ENCODE measurements at regions not wholly inside any gene's neighbourhood (a gene's known extent, or its start where the extent isn't known, plus 50 kb on each side); places are given as distances from the start of the nearest gene placed in this dataset.
"Not testable (repeated sequence)": the region's sequence is repeated elsewhere in the genome, so short reads cannot be mapped to it uniquely, and the experiment has no call there.

GRCh38 chr2:242071936-242072335 is 202.4 kb downstream of the RTP5 start:
- H3K9me2 ChIP-seq (ENCODE audit: insufficient read depth); intact Hi-C loops (cut with micrococcal nuclease); H3K79me2 ChIP-seq (ENCODE audit: insufficient read depth, low read length); H3K9ac ChIP-seq (ENCODE audit: low read length); H3K9me3 ChIP-seq (ENCODE audit: control insufficient read depth in 1 of 2, insufficient read depth in 1 of 2, low read depth in 1 of 2, low read length in 2 of 2); RAD21 ChIA-PET (ENCODE audit: low non-redundant PET in 1 of 2, low total read pairs in 2 of 2, uncharacterized antibody in 2 of 2, unreplicated experiment in 2 of 2); H2AFZ ChIP-seq (ENCODE audit: low read depth, low read length, poor library complexity, severe bottlenecking); H3K4me3 ChIP-seq (replicated peaks in 1 of 2; ENCODE audit: low read depth in 1 of 2, low read length in 2 of 2); BruUV-seq (replicated peaks); ATAC-seq; CTCF ChIA-PET; H4K20me1 ChIP-seq (ENCODE audit: insufficient read depth); H3K4me2 ChIP-seq (ENCODE audit: low read length); DNase-seq (ENCODE audit: low read depth, low spot score); H3K27me3 ChIP-seq (ENCODE audit: insufficient read depth, low read length); POLR2A ChIA-PET; H3K36me3 ChIP-seq (ENCODE audit: control insufficient read depth in 1 of 2, insufficient read depth in 2 of 2, low read length in 2 of 2); H3K27ac ChIP-seq (ENCODE audit: low read depth, low read length): not testable (repeated sequence)
- peaks cover 0 to 13% of the 10 kb centered on the region in 2 experiments; a peak in 3 of 4 replicates for H3K4me1 ChIP-seq (ENCODE audit: control insufficient read depth in 1 of 2, insufficient read depth in 2 of 2, low read length in 2 of 2)

- 0 out of 2 replicates have a peak, but pooled peaks have one; percentile 23 for ATAC-seq
- TF ChIP-seq CEBPB (IDR thresholded peaks at IDR 0.05; ENCODE audit: low read depth) (peak; percentile 90), ZNF274 (IDR thresholded peaks at IDR 0.05; ENCODE audit: low read depth, low read length) (no peak), ZFX (IDR thresholded peaks at IDR 0.05) (no peak), EGR1 (IDR thresholded peaks at IDR 0.05; ENCODE audit: low read depth) (no peak), SRF (IDR thresholded peaks at IDR 0.05; ENCODE audit: low read depth) (no peak), YY1 (IDR thresholded peaks at IDR 0.05; ENCODE audit: extremely low read depth, insufficient replicate concordance, low read depth, low read length) (no peak), SIN3A (IDR thresholded peaks at IDR 0.05; ENCODE audit: low read depth) (no peak), CBX3 (IDR thresholded peaks at IDR 0.05; ENCODE audit: low read depth) (no peak), REST (IDR thresholded peaks at IDR 0.05; ENCODE audit: low read depth) (no peak), SP1 (IDR thresholded peaks at IDR 0.05; ENCODE audit: low read depth) (0 out of 2 replicates have a peak, but pooled peaks have one; percentile 33), POLR2A (IDR thresholded peaks at IDR 0.05; ENCODE audit: borderline replicate concordance, extremely low read depth, insufficient read depth, insufficient read length) (no peak), FOSL1 (IDR thresholded peaks at IDR 0.05; ENCODE audit: low read depth) (no peak), ATF3 (IDR thresholded peaks at IDR 0.05) (no peak), POLR2AphosphoS5 (IDR thresholded peaks at IDR 0.05; ENCODE audit: low read depth, low read length) (no peak), MAX (IDR thresholded peaks at IDR 0.05) (peak; percentile 58), EZH2 (IDR thresholded peaks at IDR 0.05) (no peak), TCF7L2 (IDR thresholded peaks at IDR 0.05; ENCODE audit: borderline replicate concordance, extremely low read depth, insufficient read depth, insufficient read length) (no peak)
Observed at GRCh38 chr2:242075168-242075567, 205.6 kb downstream of the RTP5 start.

More at GRCh38 chr2:242075168-242075567, 205.6 kb downstream of the RTP5 start:
- ChIA-PET RAD21 (ENCODE audit: low non-redundant PET in 1 of 2, low total read pairs in 2 of 2, uncharacterized antibody in 2 of 2, unreplicated experiment in 2 of 2) (no interaction called here), POLR2A (no interaction called here), CTCF (no interaction called here)
- Histone ChIP-seq H3K4me3 (replicated peaks in 1 of 2; ENCODE audit: low read depth in 1 of 2, low read length in 2 of 2) (no peak overlapping the region), H3K79me2 (ENCODE audit: insufficient read depth, low read length) (no peaks in the 10 kb centered on the region), H3K4me1 (ENCODE audit: control insufficient read depth in 1 of 2, insufficient read depth in 2 of 2, low read length in 2 of 2) (peaks cover 0 to 13% of the 10 kb centered on the region in 2 experiments; a peak in 3 of 4 replicates), H4K20me1 (ENCODE audit: insufficient read depth) (no peaks in the 10 kb centered on the region), H3K27ac (ENCODE audit: low read depth, low read length) (no peak overlapping the region), H2AFZ (ENCODE audit: low read depth, low read length, poor library complexity, severe bottlenecking) (no peak overlapping the region), H3K9ac (ENCODE audit: low read length) (no peak overlapping the region), H3K9me2 (ENCODE audit: insufficient read depth) (no peaks in the 10 kb centered on the region), H3K27me3 (ENCODE audit: insufficient read depth, low read length) (0 out of 2 replicates have a peak, but pooled peaks cover 3% of the 10 kb centered on the region), H3K9me3 (ENCODE audit: control insufficient read depth in 1 of 2, insufficient read depth in 1 of 2, low read depth in 1 of 2, low read length in 2 of 2) (no peaks in the 10 kb centered on the region), H3K36me3 (ENCODE audit: control insufficient read depth in 1 of 2, insufficient read depth in 2 of 2, low read length in 2 of 2) (no peaks in the 10 kb centered on the region), H3K4me2 (ENCODE audit: low read length) (peak overlapping the region; percentile 3; the same call in 1 of the 2 replicates)
- no TSS peak for BruUV-seq (replicated peaks)
- DNase-seq (ENCODE audit: low read depth, low spot score), result peak; percentile 43
- intact Hi-C loops (cut with micrococcal nuclease), result no loop called here
